Heart right ventricle (tissue), 16 donors: ENCODE measurements at regions not wholly inside any gene's neighbourhood (a gene's known extent, or its start where the extent isn't known, plus 50 kb on each side); places are given as distances from the start of the nearest gene placed in this dataset.

ENCODE experiments used
- ATAC-seq, 8 donors: fragments of 200-7000 bp; cut with Tn5 transposase; one replicate each; pipeline ENCODE4 v1.9.1; 2020; ENCODE audit warnings: mild to moderate bottlenecking in 8 of 8, moderate library complexity in 8 of 8, moderate number of reproducible peaks in 1 of 8
- DNase-seq, 2 donors: peaks; one replicate each; pipeline ENCODE4 v3.0.0-alpha.2; 2020
- H3K27ac ChIP-seq, 10 donors: fragments of 200-600 bp; sonication (generic) in 2 of 10; one replicate each; pipeline versions ENCODE4 v1.5.0 to v1.8.0; 2020 to 2022; ENCODE audit warnings: mild to moderate bottlenecking in 3 of 10
- H3K27me3 ChIP-seq, 7 donors: fragments of 200-600 bp; one replicate each; pipeline ENCODE4 v1.8.0; 2021 to 2022; ENCODE audit warnings: mild to moderate bottlenecking in 2 of 7
- H3K36me3 ChIP-seq, 9 donors: fragments of 200-600 bp; sonication (generic) in 1 of 9; one replicate each; pipeline versions ENCODE4 v1.5.0 to v1.8.0; 2020 to 2022; ENCODE audit warnings: mild to moderate bottlenecking in 2 of 9
- H3K4me1 ChIP-seq, 9 donors: fragments of 200-600 bp; sonication (generic) in 1 of 9; one replicate each; pipeline versions ENCODE4 v1.5.0 to v1.8.0; 2020 to 2022; ENCODE audit warnings: mild to moderate bottlenecking in 4 of 9
- H3K4me3 ChIP-seq, 10 donors: fragments of 200-600 bp; sonication (generic) in 2 of 10; one replicate each; pipeline versions ENCODE4 v1.5.0 to v1.8.0; 2020 to 2022; ENCODE audit warnings: mild to moderate bottlenecking in 7 of 10, moderate library complexity in 2 of 10
- H3K9me3 ChIP-seq, 11 donors: fragments of 200-600 bp in 10 of 11; sonication (generic) in 2 of 11; one replicate each; pipeline versions ENCODE4 v1.5.0 to v1.8.0; 2013 to 2022; ENCODE audit warnings: mild to moderate bottlenecking in 2 of 11, control low read depth in 1 of 11, moderate library complexity in 1 of 11
- WGBS, 2 donors: extraction: QIAGEN DNeasy Blood & Tissue Kit; methylation state at CpG; one replicate each; pipeline ENCODE4 v1.1.7; 2013; ENCODE audit warnings: inconsistent platforms in 1 of 2; 5-methylcytosine and 5-hydroxymethylcytosine counted together
- intact Hi-C, 10 donors: fragments of 100-400 bp; cut with DNase I; formaldehyde crosslinking; loops; one replicate each; pipeline versions ENCODE4 v1.11.1 to v1.14.2; 2022
- TF ChIP-seq, protein P1 (sequence below), 9 donors: fragments of 200-600 bp; sonication (generic) in 2 of 9; IDR thresholded peaks; one replicate each; pipeline versions ENCODE4 v1.5.0 to v1.8.0; 2021 to 2022; ENCODE audit warnings: antibody characterized with exemption in 9 of 9, mild to moderate bottlenecking in 5 of 9, moderate library complexity in 1 of 9
- donor health status: Arrhythmogenic right ventricular cardiomyopathy.
- donor health status: ischemic (EF 13 %, LVEDD 7.1; RV severe dilation, severe dysfunction).
- donor health status: healthy with polysubstance abuse.
- donor health status: DM: no; HTN: yes; CAD: no.
- donor health status: DM: no; HTN: no; CAD: no.
- donor health status: ischemic (EF 25% LVEDD 6.9; RV normal size, moderate dysfunction).
- donor health status: ischemic (EF 25% LVEDD 5.7; RV mildly dilated, moderate dysfunction).
- donor health status: healthy.
- donor health status: DM: yes; HTN: yes; CAD: no.
- donor health status: Ischemic cardiomyopathy.
- donor health status: ischemic (EF 35%, LVEDD 5.7; RV mildly dilated, moderate dysfunction).
- donor health status: nonischemic (EF 11% LVEDD 7.7; RV severe dilation, severe dysfunction).
- donor health status: DM: yes; HTN: yes; CAD: no.
- donor health status: PGD.
- donor health status: ischemic (EF 29% LVEDD 5.4; RV normal size, mild dysfunction).
- donor health status: nonischemic (EF 23%, LVEDD 6.1; RV moderate dilation, normal function).

DNA sequence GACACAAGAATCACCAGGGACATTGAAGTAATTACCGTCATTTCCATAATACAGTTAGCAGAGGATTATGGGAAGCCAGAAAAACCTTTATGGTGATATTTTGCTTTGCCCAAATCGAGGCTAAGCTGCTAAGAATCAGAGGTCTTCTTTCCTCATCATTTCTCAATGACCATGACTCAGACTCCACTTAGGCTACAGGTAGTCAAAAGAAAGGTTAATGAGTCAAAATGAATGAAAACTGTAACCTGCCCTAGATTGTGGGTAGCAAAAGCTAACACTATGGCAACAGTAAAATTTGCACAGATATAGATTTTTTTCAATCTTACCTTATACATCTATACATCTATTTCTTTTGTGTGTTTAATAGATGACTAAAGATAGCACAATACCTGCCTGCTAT is 185.8 kb downstream of the CARTPT start:
- intact Hi-C loops: no loop called here
- WGBS, 2 donors: 91 to 92% methylated on average over 2 of the region's 2 CpGs

DNA sequence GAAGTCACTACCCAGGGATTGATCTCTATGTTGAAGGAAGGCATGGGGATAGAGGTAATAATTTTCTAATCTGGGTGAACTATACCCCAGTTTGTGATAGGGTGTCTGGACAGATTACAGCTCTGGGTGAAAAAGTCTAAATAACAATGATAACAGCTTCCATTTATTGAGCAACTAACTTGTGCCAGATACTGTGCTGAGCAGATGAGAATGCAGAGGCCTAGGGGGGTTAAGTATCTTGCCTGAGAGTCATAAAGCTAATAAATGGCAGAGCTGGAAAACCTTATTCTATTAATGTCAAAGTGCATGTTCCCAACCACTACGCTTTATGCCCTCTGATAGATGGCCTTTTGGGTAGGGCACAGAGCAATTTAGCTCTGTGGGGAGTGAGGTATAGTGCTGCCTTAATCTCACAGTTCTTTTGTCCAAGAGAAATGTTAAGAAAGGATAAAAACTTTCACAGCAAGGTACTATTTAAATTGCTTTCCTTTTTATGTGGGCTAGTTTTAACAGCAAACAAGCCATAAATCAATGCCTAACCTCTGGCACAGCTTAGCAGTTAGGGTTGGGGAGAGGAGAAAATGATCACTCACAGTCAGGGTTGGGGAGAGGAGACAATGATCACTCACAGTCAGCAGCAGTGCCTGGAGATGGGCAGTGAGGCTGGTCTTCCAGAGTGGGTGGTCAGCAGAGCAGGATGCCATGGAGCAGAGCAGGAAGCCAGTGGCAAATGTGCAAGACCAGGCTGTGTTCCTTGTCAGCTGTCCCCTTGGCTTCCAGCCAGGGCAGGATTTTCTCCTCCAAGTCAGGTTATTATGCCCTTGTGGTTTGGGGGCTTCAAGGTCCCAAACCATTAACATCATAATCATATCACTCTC is 187.0 kb downstream of the CARTPT start:
- no peak overlapping the region for H3K4me3 ChIP-seq
- no peak overlapping the region for H3K27ac ChIP-seq
- H3K27me3 ChIP-seq: no peaks in the 10 kb centered on the region
- no peak for DNase-seq
- 98 to 100% methylated on average over 1 of the region's 1 CpG for WGBS, 2 donors
- peaks cover 0 to 9% (median 0%) of the 10 kb centered on the region in 11 donors for H3K9me3 ChIP-seq
- ATAC-seq: peak in 2 of 8 donors; percentile 30 to 33
- intact Hi-C loops: no loop called here
- no peaks in the 10 kb centered on the region for H3K36me3 ChIP-seq
- H3K4me1 ChIP-seq: peaks cover 0 to 21% (median 5%) of the 10 kb centered on the region in 9 donors
- TF ChIP-seq, protein P1, sequence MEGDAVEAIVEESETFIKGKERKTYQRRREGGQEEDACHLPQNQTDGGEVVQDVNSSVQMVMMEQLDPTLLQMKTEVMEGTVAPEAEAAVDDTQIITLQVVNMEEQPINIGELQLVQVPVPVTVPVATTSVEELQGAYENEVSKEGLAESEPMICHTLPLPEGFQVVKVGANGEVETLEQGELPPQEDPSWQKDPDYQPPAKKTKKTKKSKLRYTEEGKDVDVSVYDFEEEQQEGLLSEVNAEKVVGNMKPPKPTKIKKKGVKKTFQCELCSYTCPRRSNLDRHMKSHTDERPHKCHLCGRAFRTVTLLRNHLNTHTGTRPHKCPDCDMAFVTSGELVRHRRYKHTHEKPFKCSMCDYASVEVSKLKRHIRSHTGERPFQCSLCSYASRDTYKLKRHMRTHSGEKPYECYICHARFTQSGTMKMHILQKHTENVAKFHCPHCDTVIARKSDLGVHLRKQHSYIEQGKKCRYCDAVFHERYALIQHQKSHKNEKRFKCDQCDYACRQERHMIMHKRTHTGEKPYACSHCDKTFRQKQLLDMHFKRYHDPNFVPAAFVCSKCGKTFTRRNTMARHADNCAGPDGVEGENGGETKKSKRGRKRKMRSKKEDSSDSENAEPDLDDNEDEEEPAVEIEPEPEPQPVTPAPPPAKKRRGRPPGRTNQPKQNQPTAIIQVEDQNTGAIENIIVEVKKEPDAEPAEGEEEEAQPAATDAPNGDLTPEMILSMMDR (IDR thresholded peaks at IDR 0.05): no peak

More for the DNA sequence above, 185.8 kb downstream of the CARTPT start:
- TF ChIP-seq, protein P1 (IDR thresholded peaks at IDR 0.05): no peak
- DNase-seq (no peak), ATAC-seq (no peak)
- Histone ChIP-seq H3K36me3 (no peaks in the 10 kb centered on the region), H3K27ac (no peak overlapping the region), H3K9me3 (peaks cover 0 to 9% (median 0%) of the 10 kb centered on the region in 11 donors), H3K27me3 (no peaks in the 10 kb centered on the region), H3K4me1 (peaks cover 0 to 21% (median 5%) of the 10 kb centered on the region in 9 donors), H3K4me3 (no peak overlapping the region)

DNA sequence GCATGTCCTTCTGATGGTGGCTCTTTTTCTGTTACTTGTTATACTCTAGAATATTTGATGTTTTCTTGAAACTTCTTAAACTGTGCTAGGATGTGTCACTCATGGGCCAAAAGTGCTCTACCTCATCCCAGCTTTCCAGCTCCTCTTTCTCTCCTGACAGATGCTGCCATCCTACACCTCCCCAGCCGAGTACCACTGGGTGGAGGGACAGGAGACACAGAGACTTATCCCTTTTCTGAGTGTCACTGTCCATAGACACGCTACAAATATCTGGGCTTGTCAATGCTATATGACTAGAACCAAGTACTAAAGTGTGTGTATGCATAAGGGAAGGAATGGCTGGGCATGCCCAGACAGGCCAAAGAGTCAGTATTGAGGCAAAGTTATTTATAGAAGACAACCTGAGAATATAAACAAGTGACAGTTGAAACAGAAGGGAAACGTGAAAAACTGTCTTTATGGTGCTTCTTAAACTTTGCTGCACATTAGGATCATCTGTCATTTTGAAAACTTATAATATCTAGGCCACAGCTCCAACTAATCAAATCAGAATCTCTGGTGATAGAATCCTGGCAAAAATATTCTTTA is 188.0 kb downstream of the CARTPT start:
- H3K9me3 ChIP-seq: peaks cover 0 to 16% (median 0%) of the 10 kb centered on the region in 11 donors
- no peaks in the 10 kb centered on the region for H3K36me3 ChIP-seq
- peaks cover 0 to 21% (median 5%) of the 10 kb centered on the region in 9 donors for H3K4me1 ChIP-seq
- intact Hi-C loops: no loop called here
- 47 to 57% methylated on average over 3 of the region's 3 CpGs for WGBS, 2 donors
- no peak overlapping the region for H3K27ac ChIP-seq
- DNase-seq (no peak), ATAC-seq (peak in 3 of 8 donors; percentile 33 to 39 (median 37))
- H3K27me3 ChIP-seq: no peaks in the 10 kb centered on the region
- TF ChIP-seq, protein P1 (IDR thresholded peaks at IDR 0.05): no peak
- no peak overlapping the region for H3K4me3 ChIP-seq

DNA sequence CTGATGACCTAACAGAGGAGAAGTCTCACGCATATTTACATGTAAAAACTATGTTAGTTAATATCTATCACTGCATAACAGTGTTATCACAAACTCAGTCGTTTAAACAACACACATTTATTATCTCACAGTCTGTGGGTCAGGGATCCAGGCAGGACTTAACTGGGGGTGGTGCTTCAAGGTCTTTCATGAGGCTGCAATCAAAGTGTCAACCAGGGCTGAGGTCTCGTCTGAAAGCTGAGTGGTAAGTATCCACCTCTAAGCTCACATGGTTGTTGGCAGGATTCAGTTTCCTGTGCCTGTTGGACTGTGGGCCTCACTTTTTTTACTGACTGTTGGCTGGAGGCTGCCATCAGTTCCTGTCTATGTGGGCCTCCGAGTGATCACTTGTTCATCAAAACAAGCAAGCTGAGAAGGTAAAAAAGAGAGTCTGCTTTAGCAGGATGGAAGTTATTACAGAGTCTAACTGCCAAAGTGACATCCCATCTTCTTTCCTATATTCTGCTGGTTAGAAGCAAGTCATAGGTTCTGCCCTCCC is 188.6 kb downstream of the CARTPT start:
- H3K36me3 ChIP-seq: no peaks in the 10 kb centered on the region
- H3K27ac ChIP-seq: no peak overlapping the region
- no peaks in the 10 kb centered on the region for H3K27me3 ChIP-seq
- WGBS, 2 donors: 41 to 44% methylated on average over 4 of the region's 4 CpGs
- H3K4me3 ChIP-seq: no peak overlapping the region
- peaks cover 0 to 18% (median 0%) of the 10 kb centered on the region in 11 donors for H3K9me3 ChIP-seq
- intact Hi-C loops: no loop called here
- peaks cover 0 to 21% (median 5%) of the 10 kb centered on the region in 9 donors for H3K4me1 ChIP-seq
- no peak for ATAC-seq
- no peak for DNase-seq
- TF ChIP-seq, protein P1 (IDR thresholded peaks at IDR 0.05): no peak
